Pancreas (tissue), 10 donors: ENCODE measurements at regions not wholly inside any gene's neighbourhood (a gene's known extent, or its start where the extent isn't known, plus 50 kb on each side); places are given as distances from the start of the nearest gene placed in this dataset.

Source experiments
- ATAC-seq, 4 donors: fragments of 200-7000 bp; cut with Tn5 transposase; one replicate each; pipeline versions ENCODE4 v1.8.0 to v1.9.1; 2020; ENCODE audit warnings: mild to moderate bottlenecking in 4 of 4, moderate library complexity in 4 of 4
- DNase-seq, 6 donors: peaks; one replicate each; pipeline ENCODE4 v3.0.0-alpha.2; 2020
- FAIRE-seq: peaks from 2 replicates; lab custom pipeline; 2012; peaks lifted over from hg19 to GRCh38; lab: Jason Lieb, UNC
- H3K27ac ChIP-seq, 4 donors: fragments of 200-600 bp; sonication (generic); 1 replicate in 3 of 4; 2 replicates in 1 of 4; pipeline versions ENCODE4 v1.5.0 to v1.8.0; 2020
- H3K27me3 ChIP-seq, 4 donors: fragments of 200-600 bp; one replicate each; pipeline ENCODE4 v1.8.0; 2021
- H3K36me3 ChIP-seq, 3 donors: fragments of 200-600 bp; sonication (generic) in 1 of 3; one replicate each; pipeline versions ENCODE4 v1.5.0 to v1.8.0; 2020 to 2021
- H3K4me1 ChIP-seq, 3 donors: fragments of 200-600 bp; one replicate each; pipeline ENCODE4 v1.8.0; 2021
- H3K4me3 ChIP-seq, 4 donors: fragments of 200-600 bp; sonication (generic) in 2 of 4; one replicate each; pipeline versions ENCODE4 v1.5.0 to v1.8.0; 2020 to 2021
- H3K9me3 ChIP-seq, 4 donors: fragments of 200-600 bp; one replicate each; pipeline ENCODE4 v1.8.0; 2021
- CTCF ChIP-seq, 4 donors: fragments of 200-600 bp; sonication (generic) in 3 of 4; IDR thresholded peaks; one replicate each; pipeline versions ENCODE4 v1.5.0 to v1.8.0; 2021; ENCODE audit warnings: antibody characterized with exemption in 4 of 4
- WGBS, 2 donors: extraction: QIAGEN DNeasy Blood & Tissue Kit; methylation state at CpG; one replicate each; pipeline ENCODE4 v1.1.7; 2013; 5-methylcytosine and 5-hydroxymethylcytosine counted together
- intact Hi-C, 3 donors: fragments of 100-400 bp; cut with DNase I; formaldehyde crosslinking; loops; one replicate each; pipeline versions ENCODE4 v1.11.1 to v1.14.2; 2022
- donor health status: healthy with polysubstance abuse.
- donor health status: DM: no; HTN: no; CAD: no; lungs with moderate emphysema.
- donor health status: DM: no; HTN: no; CAD: no.
- donor health status: control.
- donor health status: control.
- donor health status: Bipolar disorder and iron deficiency.
- donor health status: DM: yes; HTN: yes; CAD: no.
- donor health status: DM: no; HTN: no; CAD: no.
- donor health status: DM: no; HTN: no; CAD: no.
- donor health status: DM: yes; HTN: yes; CAD: no.

- FAIRE-seq (no peak), ATAC-seq (no peak), DNase-seq (no peak)
- intact Hi-C loops = no loop called here
- 4 to 5% methylated on average over 16 of the region's 16 CpGs for WGBS, 2 donors
- Histone ChIP-seq H3K9me3 (no peaks in the 10 kb centered on the region), H3K4me3 (peak overlapping the region in 1 of 4 donors; percentile 2), H3K4me1 (no peaks in the 10 kb centered on the region), H3K36me3 (no peaks in the 10 kb centered on the region), H3K27ac (no peak overlapping the region), H3K27me3 (peaks cover 0 to 62% (median 1%) of the 10 kb centered on the region in 4 donors)
- no peak for TF ChIP-seq CTCF (IDR thresholded peaks at IDR 0.05)
Measured at GRCh38 chr6:28658475-28659249, 133.0 kb downstream of the GPX5 start.

- WGBS, 2 donors = 47 to 63% methylated on average over 2 of the region's 2 CpGs
- Histone ChIP-seq H3K4me3 (no peak overlapping the region), H3K9me3 (no peaks in the 10 kb centered on the region), H3K27ac (no peak overlapping the region), H3K27me3 (peaks cover 0 to 56% (median 2%) of the 10 kb centered on the region in 4 donors), H3K4me1 (no peaks in the 10 kb centered on the region), H3K36me3 (no peaks in the 10 kb centered on the region)
- intact Hi-C loops = no loop called here
- TF ChIP-seq CTCF (IDR thresholded peaks at IDR 0.05) = no peak
- FAIRE-seq = no peak
- no peak for DNase-seq
- no peak for ATAC-seq
Measured at GRCh38 chr6:28659250-28659566, 133.5 kb downstream of the GPX5 start.

- no peak overlapping the region for H3K27ac ChIP-seq
- no peak for ATAC-seq
- FAIRE-seq = no peak
- no peak for DNase-seq
- no peaks in the 10 kb centered on the region for H3K9me3 ChIP-seq
- peaks cover 0 to 43% (median 2%) of the 10 kb centered on the region in 4 donors for H3K27me3 ChIP-seq
- intact Hi-C loops = loop anchor here in 1 of 3 donors (10.0 kb wide), 1 partner anchor 354 kb away; no protein-coding TSS in a partner anchor
- no peaks in the 10 kb centered on the region for H3K4me1 ChIP-seq
- 24 to 41% methylated on average over 2 of the region's 2 CpGs for WGBS, 2 donors
- no peak for TF ChIP-seq CTCF (IDR thresholded peaks at IDR 0.05)
- H3K4me3 ChIP-seq = no peak overlapping the region
- no peaks in the 10 kb centered on the region for H3K36me3 ChIP-seq
Measured at GRCh38 chr6:28661097-28661713, 135.5 kb downstream of the GPX5 start.

GRCh38 chr6:28664870-28665396, 139.3 kb downstream of the GPX5 start:
- no peak for ATAC-seq
- no peak for TF ChIP-seq CTCF (IDR thresholded peaks at IDR 0.05)
- H3K27me3 ChIP-seq = peaks cover 0 to 25% (median 2%) of the 10 kb centered on the region in 4 donors
- intact Hi-C loops = loop anchor here in 1 of 3 donors (10.0 kb wide), 1 partner anchor 350 kb away; no protein-coding TSS in a partner anchor
- H3K27ac ChIP-seq = no peak overlapping the region
- no peaks in the 10 kb centered on the region for H3K4me1 ChIP-seq
- DNase-seq = no peak
- H3K9me3 ChIP-seq = no peaks in the 10 kb centered on the region
- no peaks in the 10 kb centered on the region for H3K36me3 ChIP-seq
- H3K4me3 ChIP-seq = no peak overlapping the region
- 71 to 81% methylated on average over 3 of the region's 3 CpGs for WGBS, 2 donors
- no peak for FAIRE-seq
